GM12875 (cell line): ENCODE measurements at regions not wholly inside any gene's neighbourhood (a gene's known extent, or its start where the extent isn't known, plus 50 kb on each side); places are given as distances from the start of the nearest gene placed in this dataset.
"Not testable (repeated sequence)": the region's sequence is repeated elsewhere in the genome, so short reads cannot be mapped to it uniquely, and the experiment has no call there.

Source experiments
- H3K4me3 ChIP-seq: one replicate; pipeline ENCODE4 v1.5.1; 2011; ENCODE audit warnings: low read depth, low read length, control low read depth
- TF ChIP-seq, protein P1 (sequence below): IDR thresholded peaks from 2 replicates; pipeline ENCODE4 v1.5.1; 2011; ENCODE audit warnings: low read depth, mild to moderate bottlenecking, control low read depth, inconsistent platforms, low read length, moderate library complexity, borderline replicate concordance; ENCODE audit not compliant: insufficient read depth

DNA sequence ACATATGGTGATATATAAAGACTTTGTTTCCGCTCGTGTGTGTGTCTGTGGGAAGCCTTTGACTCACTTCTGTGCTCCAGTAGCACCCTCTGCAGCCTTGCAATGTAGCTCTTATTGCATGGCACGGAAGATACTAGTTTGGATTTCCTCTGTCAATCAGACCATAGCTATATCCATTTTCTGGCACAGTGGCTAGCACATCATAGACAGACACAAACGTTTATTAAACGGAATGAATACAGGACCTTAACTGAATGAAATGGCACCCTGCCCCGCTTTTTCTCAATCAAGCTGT lies 124.0 kb upstream of the PTPN20 start:
- peak overlapping the region; percentile 76 for H3K4me3 ChIP-seq
- TF ChIP-seq, protein P1, sequence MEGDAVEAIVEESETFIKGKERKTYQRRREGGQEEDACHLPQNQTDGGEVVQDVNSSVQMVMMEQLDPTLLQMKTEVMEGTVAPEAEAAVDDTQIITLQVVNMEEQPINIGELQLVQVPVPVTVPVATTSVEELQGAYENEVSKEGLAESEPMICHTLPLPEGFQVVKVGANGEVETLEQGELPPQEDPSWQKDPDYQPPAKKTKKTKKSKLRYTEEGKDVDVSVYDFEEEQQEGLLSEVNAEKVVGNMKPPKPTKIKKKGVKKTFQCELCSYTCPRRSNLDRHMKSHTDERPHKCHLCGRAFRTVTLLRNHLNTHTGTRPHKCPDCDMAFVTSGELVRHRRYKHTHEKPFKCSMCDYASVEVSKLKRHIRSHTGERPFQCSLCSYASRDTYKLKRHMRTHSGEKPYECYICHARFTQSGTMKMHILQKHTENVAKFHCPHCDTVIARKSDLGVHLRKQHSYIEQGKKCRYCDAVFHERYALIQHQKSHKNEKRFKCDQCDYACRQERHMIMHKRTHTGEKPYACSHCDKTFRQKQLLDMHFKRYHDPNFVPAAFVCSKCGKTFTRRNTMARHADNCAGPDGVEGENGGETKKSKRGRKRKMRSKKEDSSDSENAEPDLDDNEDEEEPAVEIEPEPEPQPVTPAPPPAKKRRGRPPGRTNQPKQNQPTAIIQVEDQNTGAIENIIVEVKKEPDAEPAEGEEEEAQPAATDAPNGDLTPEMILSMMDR = no peak

DNA sequence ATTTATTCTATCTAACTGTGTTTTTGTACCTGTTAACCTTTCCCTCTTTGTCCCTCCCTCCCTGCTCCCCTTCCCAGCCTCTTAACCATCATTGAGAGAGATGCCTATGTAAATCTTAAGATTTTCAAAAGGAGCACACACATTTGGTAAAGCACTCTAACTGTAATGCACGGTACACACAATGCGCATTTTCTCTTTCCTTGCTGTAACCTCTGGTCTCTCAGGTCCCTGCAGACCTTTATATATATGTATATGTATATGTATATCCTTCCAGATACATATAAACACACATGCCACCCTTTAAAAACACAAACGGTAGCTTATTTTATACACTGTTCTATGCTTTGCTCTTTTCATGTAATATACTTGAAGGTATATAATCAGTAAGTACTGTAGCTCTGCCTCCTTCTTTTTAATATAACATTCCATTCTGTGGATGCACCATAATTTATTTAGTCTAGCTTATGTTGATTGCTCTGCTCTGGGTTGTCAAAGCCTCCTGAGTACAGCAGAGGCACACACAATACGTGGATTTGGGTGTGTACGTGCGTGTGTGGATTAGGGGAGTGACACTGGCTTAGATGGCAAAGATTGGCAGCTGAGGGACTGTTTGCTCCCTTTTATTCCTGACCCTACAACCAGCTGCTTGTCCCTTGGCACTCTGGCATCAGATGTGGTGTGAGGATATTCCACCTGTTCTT lies 118.4 kb upstream of the PTPN20 start:
- not testable (repeated sequence) for H3K4me3 ChIP-seq

DNA sequence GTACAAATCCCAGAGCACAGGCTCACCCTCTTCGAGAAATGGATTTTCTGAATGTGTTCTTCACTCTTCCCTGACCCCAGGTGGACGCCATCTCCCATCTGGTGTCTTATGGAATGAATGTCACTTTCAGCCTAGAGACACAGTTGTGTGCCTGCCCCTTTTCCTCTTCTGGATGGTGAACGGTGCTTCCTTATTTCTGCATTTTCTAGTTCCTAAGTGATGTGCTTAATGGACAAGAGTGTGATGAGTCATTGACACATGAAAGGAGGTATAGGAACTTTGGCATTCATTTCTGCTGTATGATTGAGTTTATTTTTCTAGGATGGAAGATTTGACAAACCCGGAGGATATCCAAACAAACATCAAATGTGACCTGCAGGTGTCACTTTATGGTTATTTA lies 114.9 kb upstream of the PTPN20 start:
- not testable (repeated sequence) for H3K4me3 ChIP-seq

DNA sequence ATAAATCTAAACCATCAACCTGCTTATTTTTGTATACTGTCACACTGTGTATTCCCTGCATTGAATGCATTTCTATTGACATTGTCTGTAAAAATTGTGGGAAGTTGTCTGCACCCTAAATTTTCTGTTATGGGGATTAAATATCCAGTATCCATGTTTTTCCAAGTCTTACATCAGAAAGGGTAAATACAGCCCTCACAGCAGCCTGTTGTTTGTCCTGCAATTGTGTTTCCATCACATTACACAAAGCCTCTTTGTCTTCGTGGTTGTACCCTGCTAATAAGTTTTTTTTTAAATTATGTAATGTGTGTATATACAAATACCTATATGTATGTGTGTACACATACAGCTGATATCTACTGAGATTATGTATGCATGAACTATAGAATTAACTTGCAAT lies 109.2 kb upstream of the PTPN20 start:
- H3K4me3 ChIP-seq = not testable (repeated sequence)

DNA sequence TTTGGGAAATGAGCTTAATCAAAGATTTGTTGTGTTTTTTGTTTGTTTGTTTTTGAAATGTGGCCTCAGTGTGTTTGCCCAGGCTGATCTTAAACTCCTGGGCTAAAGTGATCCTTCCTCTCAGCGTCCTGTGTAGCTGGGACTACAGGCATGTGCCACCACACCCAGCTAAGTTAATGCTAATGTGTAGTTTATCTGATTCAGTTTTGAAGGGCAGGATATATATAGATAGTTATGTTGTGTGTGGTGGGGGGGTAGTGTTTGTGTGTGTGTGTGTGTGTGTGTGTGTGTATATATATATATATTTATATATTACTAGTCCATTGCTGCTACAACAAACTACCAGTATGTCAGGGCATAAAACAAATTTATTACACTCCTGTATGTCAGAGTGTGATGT lies 108.1 kb upstream of the PTPN20 start:
- H3K4me3 ChIP-seq = not testable (repeated sequence)

DNA sequence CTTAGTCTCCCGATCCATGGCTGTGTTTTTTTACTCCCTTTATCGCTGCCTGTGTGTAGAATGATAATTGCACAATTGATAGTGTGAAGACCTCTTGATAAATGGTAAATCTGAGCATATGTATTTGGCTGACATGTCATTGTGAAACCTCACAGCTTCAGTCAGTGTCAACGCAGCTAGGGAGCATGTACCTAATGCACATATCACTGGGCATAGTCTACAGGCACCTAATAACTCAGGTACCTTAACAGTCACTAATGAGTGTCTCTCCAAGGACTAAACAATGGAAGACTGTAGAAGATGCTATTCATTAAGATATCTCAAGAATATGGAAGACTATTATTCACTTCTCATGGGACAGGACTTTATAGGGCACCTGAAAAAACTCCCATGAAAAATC lies 101.0 kb upstream of the PTPN20 start:
- not testable (repeated sequence) for H3K4me3 ChIP-seq

DNA sequence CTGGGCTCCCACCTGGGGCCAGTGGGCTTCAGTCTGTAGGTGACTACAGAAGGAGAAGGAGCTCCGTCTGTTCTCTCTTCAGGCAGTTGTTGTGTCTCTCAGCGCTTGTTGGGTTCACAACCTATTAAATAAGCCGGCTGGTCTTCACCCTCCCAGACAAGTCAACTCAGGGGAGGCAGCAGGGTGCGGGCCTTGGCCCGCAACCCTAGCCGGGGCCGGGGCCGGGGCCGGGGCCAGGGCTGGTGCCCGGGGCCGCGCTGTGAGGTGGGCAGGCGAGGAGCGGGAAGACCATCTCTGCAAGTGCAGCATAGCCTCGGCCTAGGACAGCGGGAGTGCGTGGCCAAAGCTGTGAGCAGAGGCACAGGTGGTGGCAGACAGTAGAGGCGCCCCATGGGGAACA lies 95.1 kb upstream of the PTPN20 start:
- not testable (repeated sequence) for H3K4me3 ChIP-seq

DNA sequence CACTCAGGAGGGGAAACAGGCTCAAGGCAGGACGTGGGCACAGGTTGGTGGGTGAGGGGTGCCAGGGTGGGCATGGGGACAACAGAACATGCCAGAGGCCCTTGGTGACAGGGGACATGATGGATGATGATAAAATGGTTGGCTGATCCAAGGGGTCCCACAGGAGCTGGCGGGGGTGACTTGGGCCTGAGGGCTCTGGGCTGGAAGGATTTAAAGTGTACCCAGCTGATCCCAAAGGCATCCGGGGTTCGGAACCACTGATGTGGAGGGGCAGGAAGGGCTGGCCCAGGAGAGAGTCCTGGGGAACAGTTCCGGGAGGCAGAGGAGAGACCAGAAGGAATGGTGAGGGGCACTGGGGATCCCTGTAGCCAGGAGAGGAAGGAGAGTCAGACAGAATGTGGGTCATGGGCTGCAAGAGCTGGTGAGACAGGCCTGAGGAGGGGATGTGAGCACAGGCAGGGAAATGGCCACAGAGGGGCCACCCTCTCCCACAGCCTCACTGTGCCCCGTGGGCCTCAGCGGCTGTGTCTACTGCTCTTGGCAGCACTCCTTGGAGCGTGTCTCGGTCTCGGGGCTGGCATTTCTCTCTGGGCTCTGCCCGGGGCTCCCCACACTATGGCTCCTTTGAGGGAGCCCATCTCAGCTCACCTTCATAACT lies 70.7 kb upstream of the PTPN20 start:
- not testable (repeated sequence) for H3K4me3 ChIP-seq

DNA sequence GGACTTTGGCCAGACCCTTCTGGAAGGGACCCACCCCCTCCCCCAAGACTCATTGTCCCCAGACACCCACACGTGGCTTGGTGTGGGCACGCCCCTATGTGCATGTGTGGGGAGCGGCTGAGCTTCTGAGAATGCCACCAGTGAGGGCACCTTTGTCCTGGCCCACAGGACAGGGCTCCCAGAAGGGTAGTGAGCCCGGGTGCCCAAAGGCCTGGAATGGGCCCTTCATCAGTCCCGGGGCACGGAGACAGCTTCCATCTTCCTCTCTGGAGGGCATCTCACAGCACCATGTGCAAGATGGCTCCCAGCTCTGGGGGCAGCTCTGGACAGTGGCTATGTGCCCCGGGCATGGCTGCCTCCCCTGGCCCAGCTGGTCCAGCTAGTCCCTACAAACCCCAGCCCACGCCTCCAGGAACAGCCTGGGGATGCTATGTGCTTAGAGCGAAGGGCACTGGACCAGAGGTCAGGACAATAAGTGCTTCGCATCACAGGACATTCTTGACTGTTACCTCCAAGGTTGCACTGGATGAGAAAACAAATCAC lies 70.1 kb upstream of the PTPN20 start:
- H3K4me3 ChIP-seq = not testable (repeated sequence)

DNA sequence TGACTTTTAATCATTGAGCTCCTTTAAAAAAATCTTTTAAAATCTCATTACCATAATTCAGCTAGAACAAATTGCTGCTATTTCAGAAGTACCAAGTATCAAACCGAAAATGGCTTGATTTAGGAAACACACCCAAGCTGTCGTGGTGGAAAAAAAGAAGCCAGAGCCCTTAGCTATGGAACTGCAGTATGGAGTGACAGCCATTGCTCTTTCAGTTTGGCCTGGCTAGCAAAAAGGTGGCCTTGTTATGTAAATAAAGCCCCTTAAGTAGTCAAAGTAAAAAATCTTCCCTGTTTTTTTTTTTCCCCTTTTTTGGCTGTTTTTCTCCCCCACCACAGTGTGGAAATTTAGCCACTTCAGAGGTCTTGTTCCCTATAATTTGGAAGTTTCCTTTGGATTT lies 66.0 kb upstream of the PTPN20 start:
- H3K4me3 ChIP-seq = not testable (repeated sequence)

DNA sequence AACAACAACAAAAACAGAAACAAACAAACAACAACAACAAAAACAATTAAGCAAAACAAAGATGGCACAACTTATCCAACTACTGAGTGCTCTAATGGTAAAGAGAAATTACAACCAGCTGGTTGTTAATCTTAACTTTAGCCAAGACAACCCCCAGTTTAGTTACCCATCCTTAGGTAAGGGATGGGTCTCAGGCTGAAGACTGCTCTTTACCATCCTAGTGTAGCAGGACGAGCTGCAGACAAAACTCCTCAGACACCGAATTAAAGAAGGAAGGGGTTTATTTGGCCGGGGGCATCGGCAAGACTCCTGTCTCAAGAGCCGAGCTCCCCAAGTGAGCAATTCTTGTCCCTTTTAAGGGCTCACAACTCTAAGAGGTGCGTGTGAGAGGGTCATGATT lies 65.6 kb upstream of the PTPN20 start:
- H3K4me3 ChIP-seq = not testable (repeated sequence)

DNA sequence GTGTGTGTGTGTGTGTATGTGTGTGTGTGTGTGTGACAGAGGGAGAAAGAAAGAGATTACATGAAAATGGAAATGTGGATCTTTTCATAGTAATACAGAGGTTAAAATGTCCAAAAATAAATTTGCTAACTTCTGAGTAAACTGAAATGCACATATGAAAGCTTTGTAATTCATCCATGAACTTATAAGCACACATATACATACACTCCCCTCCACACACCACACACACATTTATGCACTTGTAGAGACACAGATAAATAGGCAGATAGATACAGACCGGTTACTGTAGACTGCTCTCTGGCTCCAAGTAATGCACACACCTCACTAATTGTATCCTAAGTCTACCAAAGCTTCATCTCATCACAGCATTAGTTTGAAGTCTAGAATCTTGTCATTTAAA lies 50.5 kb upstream of the PTPN20 start:
- not testable (repeated sequence) for H3K4me3 ChIP-seq
